Karpas-422 (cell line): ENCODE measurements at regions not wholly inside any gene's neighbourhood (a gene's known extent, or its start where the extent isn't known, plus 50 kb on each side); places are given as distances from the start of the nearest gene placed in this dataset.
A peak's percentile ranks its signal among the peaks of the same experiment; 100 is the strongest.

ENCODE experiments used
- DNase-seq: peaks from one replicate; pipeline ENCODE4 v3.0.0-alpha.2; 2015
- H2AFZ ChIP-seq: fragments of 200-600 bp; sonication (generic); 2 replicates; pipeline ENCODE4 v1.6.1; 2014; ENCODE audit warnings: antibody characterized with exemption, low read length, mixed read lengths
- H3K27ac ChIP-seq: fragments of 200-600 bp; sonication (generic); 2 replicates; pipeline ENCODE4 v1.5.1; 2014; ENCODE audit warnings: mild to moderate bottlenecking, low read length, moderate library complexity
- H3K27me3 ChIP-seq: fragments of 200-600 bp; sonication (generic); 2 replicates; pipeline ENCODE4 v1.6.1; 2014; ENCODE audit warnings: low read length, mixed read lengths
- H3K36me3 ChIP-seq: fragments of 200-600 bp; sonication (generic); 2 replicates; pipeline ENCODE4 v1.6.1; 2014; ENCODE audit warnings: low read length, mixed read lengths; ENCODE audit not compliant: insufficient read depth
- H3K4me1 ChIP-seq: fragments of 200-600 bp; sonication (generic); 2 replicates; pipeline ENCODE4 v1.6.1; 2014; ENCODE audit warnings: mild to moderate bottlenecking, low read length, mixed read lengths
- H3K4me2 ChIP-seq: fragments of 200-600 bp; sonication (generic); 2 replicates; pipeline ENCODE4 v1.6.1; 2014; ENCODE audit warnings: low read length, low read depth, mild to moderate bottlenecking; ENCODE audit not compliant: poor library complexity, severe bottlenecking
- H3K4me3 ChIP-seq: fragments of 200-600 bp; sonication (generic); 2 replicates; pipeline ENCODE4 v1.5.1; 2014; ENCODE audit warnings: mild to moderate bottlenecking, antibody characterized with exemption, low read length, mixed read lengths
- H3K79me2 ChIP-seq: fragments of 200-600 bp; sonication (generic); 2 replicates; pipeline ENCODE4 v1.6.1; 2014; ENCODE audit warnings: mild to moderate bottlenecking, low read length, mixed read lengths
- H3K9ac ChIP-seq: fragments of 200-600 bp; sonication (generic); 2 replicates; pipeline ENCODE4 v1.6.0; 2014; ENCODE audit warnings: low read length
- H3K9me2 ChIP-seq: fragments of 200-600 bp; sonication (generic), shearing (Covaris generic); replicated peaks from 2 replicates; pipeline ENCODE4 v1.6.0; 2014; ENCODE audit warnings: mild to moderate bottlenecking, low read length, moderate library complexity; ENCODE audit not compliant: insufficient read depth
- H3K9me3 ChIP-seq: fragments of 300-700, 200-600 bp; sonication (generic); 2 replicates; pipeline ENCODE4 v1.6.1; 2014; ENCODE audit warnings: low read length, mixed read lengths
- H4K20me1 ChIP-seq: fragments of 200-600 bp; sonication (generic); 2 replicates; pipeline ENCODE4 v1.6.1; 2014; ENCODE audit warnings: mild to moderate bottlenecking, antibody characterized with exemption, low read length, low read depth; ENCODE audit not compliant: insufficient read depth

- Histone ChIP-seq H3K4me3 (no peak overlapping the region), H3K9me3 (no peaks in the 10 kb centered on the region), H3K9me2 (no peaks in the 10 kb centered on the region), H3K27ac (no peak overlapping the region), H3K79me2 (no peaks in the 10 kb centered on the region), H4K20me1 (no peaks in the 10 kb centered on the region), H3K9ac (no peak overlapping the region), H3K27me3 (no peaks in the 10 kb centered on the region), H2AFZ (no peak overlapping the region), H3K36me3 (no peaks in the 10 kb centered on the region), H3K4me1 (no peaks in the 10 kb centered on the region), H3K4me2 (no peak overlapping the region)
- DNase-seq = no peak
Measured at GRCh38 chr15:98419173-98419780, 229.1 kb upstream of the IGF1R start.

DNA sequence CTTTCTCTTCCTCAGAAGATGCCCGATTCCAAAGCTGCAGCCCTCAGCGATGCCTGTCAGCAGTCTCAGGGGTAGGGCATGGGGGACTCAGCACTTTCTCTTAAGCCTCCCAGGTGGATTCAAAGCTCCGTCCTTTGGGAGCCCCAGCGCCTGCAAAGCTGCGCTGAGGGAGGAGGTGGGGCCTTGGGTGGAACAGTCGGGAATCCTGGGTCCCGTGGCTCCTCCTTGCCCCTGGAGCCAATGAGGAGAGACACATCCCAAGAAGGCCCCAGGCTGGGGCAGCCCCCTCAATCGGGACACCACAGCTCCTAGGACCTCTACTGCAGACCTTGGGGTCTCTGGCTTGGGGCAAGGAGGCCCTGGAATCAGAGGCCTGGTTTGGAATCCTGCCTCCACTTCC, 227.5 kb upstream of the IGF1R start:
- Histone ChIP-seq H3K4me2 (no peak overlapping the region), H3K36me3 (no peaks in the 10 kb centered on the region), H3K9me3 (no peaks in the 10 kb centered on the region), H3K4me1 (no peaks in the 10 kb centered on the region), H3K79me2 (no peaks in the 10 kb centered on the region), H4K20me1 (no peaks in the 10 kb centered on the region), H3K9ac (no peak overlapping the region), H3K4me3 (no peak overlapping the region), H2AFZ (no peak overlapping the region), H3K9me2 (no peaks in the 10 kb centered on the region), H3K27me3 (no peaks in the 10 kb centered on the region), H3K27ac (no peak overlapping the region)
- DNase-seq = no peak

GRCh38 chr15:98421419-98422129, 226.8 kb upstream of the IGF1R start:
- DNase-seq = peak; percentile 71
- no peak overlapping the region for H3K4me2 ChIP-seq
- no peaks in the 10 kb centered on the region for H3K27me3 ChIP-seq
- H2AFZ ChIP-seq = no peak overlapping the region
- no peaks in the 10 kb centered on the region for H3K4me1 ChIP-seq
- H3K9me2 ChIP-seq = no peaks in the 10 kb centered on the region
- no peaks in the 10 kb centered on the region for H3K36me3 ChIP-seq
- no peaks in the 10 kb centered on the region for H3K79me2 ChIP-seq
- H3K9me3 ChIP-seq = no peaks in the 10 kb centered on the region
- no peak overlapping the region for H3K4me3 ChIP-seq
- no peak overlapping the region for H3K27ac ChIP-seq
- no peaks in the 10 kb centered on the region for H4K20me1 ChIP-seq
- H3K9ac ChIP-seq = no peak overlapping the region

- no peak overlapping the region for H3K4me2 ChIP-seq
- H2AFZ ChIP-seq = no peak overlapping the region
- DNase-seq = no peak
- H3K79me2 ChIP-seq = no peaks in the 10 kb centered on the region
- no peak overlapping the region for H3K27ac ChIP-seq
- no peaks in the 10 kb centered on the region for H4K20me1 ChIP-seq
- no peaks in the 10 kb centered on the region for H3K4me1 ChIP-seq
- H3K4me3 ChIP-seq = no peak overlapping the region
- no peaks in the 10 kb centered on the region for H3K36me3 ChIP-seq
- no peak overlapping the region for H3K9ac ChIP-seq
- no peaks in the 10 kb centered on the region for H3K9me3 ChIP-seq
- no peaks in the 10 kb centered on the region for H3K9me2 ChIP-seq
- no peaks in the 10 kb centered on the region for H3K27me3 ChIP-seq
Measured at GRCh38 chr15:98422130-98422478, 226.2 kb upstream of the IGF1R start.

GRCh38 chr15:98425173-98425572, 223.2 kb upstream of the IGF1R start:
- Histone ChIP-seq H3K9me2 (no peaks in the 10 kb centered on the region), H3K79me2 (no peaks in the 10 kb centered on the region), H3K9ac (no peak overlapping the region), H3K36me3 (no peaks in the 10 kb centered on the region), H3K4me1 (no peaks in the 10 kb centered on the region), H2AFZ (no peak overlapping the region), H4K20me1 (no peaks in the 10 kb centered on the region), H3K27ac (no peak overlapping the region), H3K9me3 (no peaks in the 10 kb centered on the region), H3K4me2 (no peak overlapping the region), H3K27me3 (no peaks in the 10 kb centered on the region), H3K4me3 (no peak overlapping the region)
- DNase-seq = no peak

GRCh38 chr15:98427321-98427720, 221.0 kb upstream of the IGF1R start:
- Histone ChIP-seq H3K9me3 (no peaks in the 10 kb centered on the region), H3K27ac (no peak overlapping the region), H3K36me3 (no peaks in the 10 kb centered on the region), H3K4me1 (no peaks in the 10 kb centered on the region), H3K9ac (no peak overlapping the region), H3K4me2 (no peak overlapping the region), H3K27me3 (no peaks in the 10 kb centered on the region), H3K79me2 (no peaks in the 10 kb centered on the region), H2AFZ (no peak overlapping the region), H3K9me2 (no peaks in the 10 kb centered on the region), H3K4me3 (no peak overlapping the region), H4K20me1 (no peaks in the 10 kb centered on the region)
- no peak for DNase-seq

DNA sequence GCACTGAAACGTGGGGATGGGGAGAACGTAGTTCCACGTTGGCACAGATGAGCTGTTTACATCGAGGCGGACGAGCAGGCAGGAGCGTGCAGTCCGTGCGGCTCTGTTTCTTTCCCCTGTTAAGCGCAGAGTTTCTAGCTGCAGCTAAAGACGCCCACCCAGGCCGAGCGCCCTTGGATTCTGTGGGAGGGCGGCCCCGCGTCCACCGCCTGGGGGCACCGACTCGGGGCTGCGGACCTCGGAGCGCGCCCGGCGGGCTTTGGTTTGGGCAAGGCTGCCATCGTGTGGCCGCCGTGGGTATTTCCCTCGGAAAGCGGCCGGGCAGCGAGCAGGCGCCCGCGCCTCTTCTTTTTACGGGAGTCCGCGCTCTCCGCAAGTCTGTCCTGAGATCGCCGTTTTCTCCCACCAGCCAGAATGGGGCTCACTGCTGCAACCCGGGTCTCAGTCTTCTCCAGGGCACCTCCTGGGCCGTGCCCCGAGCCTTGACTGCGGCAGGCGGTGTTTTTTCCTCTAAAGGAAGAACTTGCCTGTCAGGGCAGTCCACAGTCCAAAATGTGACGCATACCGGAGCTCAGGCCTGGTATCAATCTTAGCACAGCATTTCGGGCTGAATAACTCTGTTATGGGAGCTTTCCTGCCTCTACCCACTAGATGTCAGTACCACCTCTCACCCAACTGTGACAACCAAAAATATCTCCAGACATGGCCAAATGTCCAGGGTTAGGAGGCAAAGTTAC, 219.9 kb upstream of the IGF1R start:
- H3K79me2 ChIP-seq = no peaks in the 10 kb centered on the region

GRCh38 chr15:98431171-98431570, 217.2 kb upstream of the IGF1R start:
- Histone ChIP-seq H3K27ac (no peak overlapping the region), H3K4me3 (no peak overlapping the region), H3K27me3 (no peaks in the 10 kb centered on the region), H3K4me2 (no peak overlapping the region), H3K4me1 (no peaks in the 10 kb centered on the region), H3K9me2 (no peaks in the 10 kb centered on the region), H3K79me2 (no peaks in the 10 kb centered on the region), H3K36me3 (no peaks in the 10 kb centered on the region), H2AFZ (no peak overlapping the region), H3K9me3 (no peaks in the 10 kb centered on the region), H3K9ac (no peak overlapping the region), H4K20me1 (no peaks in the 10 kb centered on the region)
- DNase-seq = no peak

More for the DNA sequence above, 219.9 kb upstream of the IGF1R start:
- no peak overlapping the region for H3K9ac ChIP-seq
- no peak for DNase-seq
- no peak overlapping the region for H3K4me3 ChIP-seq
- H3K27ac ChIP-seq = no peak overlapping the region
- no peaks in the 10 kb centered on the region for H3K9me3 ChIP-seq
- H4K20me1 ChIP-seq = no peaks in the 10 kb centered on the region
- H3K9me2 ChIP-seq = no peaks in the 10 kb centered on the region
- H3K27me3 ChIP-seq = no peaks in the 10 kb centered on the region
- H2AFZ ChIP-seq = no peak overlapping the region
- H3K4me1 ChIP-seq = no peaks in the 10 kb centered on the region
- H3K36me3 ChIP-seq = no peaks in the 10 kb centered on the region
- H3K4me2 ChIP-seq = no peak overlapping the region
